HEK293T (cell line): ENCODE measurements at regions not wholly inside any gene's neighbourhood (a gene's known extent, or its start where the extent isn't known, plus 50 kb on each side); places are given as distances from the start of the nearest gene placed in this dataset.
"Not testable (repeated sequence)": the region's sequence is repeated elsewhere in the genome, so short reads cannot be mapped to it uniquely, and the experiment has no call there.

Source experiments
- CTCF ChIA-PET: fragments of 350-600 bp; formaldehyde crosslinking; extraction: SDS; loops from one replicate; lab custom pipeline; 2021; ENCODE audit warnings: antibody characterized with exemption, inconsistent platforms; lab: Yijun Ruan, JAX
- POLR2A ChIA-PET: fragments of 350-600 bp; formaldehyde crosslinking; extraction: SDS; loops from one replicate; lab custom pipeline; 2020; ENCODE audit warnings: antibody characterized with exemption, inconsistent platforms; lab: Yijun Ruan, JAX
- DNase-seq: peaks from one replicate; pipeline ENCODE4 v3.0.0; 2012; ENCODE audit warnings: mixed read lengths; ENCODE audit errors: extremely low spot score
- ARNT ChIP-seq: fragments of 450-650 bp; IDR thresholded peaks from 2 replicates; pipeline ENCODE4 v1.6.1; 2017; ENCODE audit warnings: mild to moderate bottlenecking
- BHLHE40 ChIP-seq: fragments of 450-650 bp; IDR thresholded peaks from 2 replicates; pipeline ENCODE4 v1.6.1; 2016; ENCODE audit warnings: mild to moderate bottlenecking, moderate library complexity, borderline replicate concordance
- CTBP1 ChIP-seq: fragments of 450-650 bp; IDR thresholded peaks from 2 replicates; pipeline ENCODE4 v1.6.1; 2016; ENCODE audit warnings: borderline replicate concordance
- ELF4 ChIP-seq: fragments of 450-650 bp; IDR thresholded peaks from 2 replicates; pipeline ENCODE4 v1.6.1; 2017; ENCODE audit warnings: antibody characterized with exemption
- FOXA1 ChIP-seq: fragments of 450-650 bp; IDR thresholded peaks from 2 replicates; pipeline ENCODE4 v1.6.1; 2016; ENCODE audit warnings: mild to moderate bottlenecking
- FOXK2 ChIP-seq: fragments of 450-650 bp; IDR thresholded peaks from 2 replicates; pipeline ENCODE4 v1.6.1; 2016; ENCODE audit warnings: mild to moderate bottlenecking
- FOXM1 ChIP-seq: fragments of 450-650 bp; IDR thresholded peaks from 2 replicates; pipeline ENCODE4 v1.6.1; 2017; ENCODE audit warnings: mild to moderate bottlenecking, borderline replicate concordance
- HDGF ChIP-seq: fragments of 450-650 bp; IDR thresholded peaks from 2 replicates; pipeline ENCODE4 v1.6.1; 2017; ENCODE audit warnings: antibody characterized with exemption, borderline replicate concordance
- L3MBTL2 ChIP-seq: fragments of 450-650 bp; conservative IDR thresholded peaks from 2 replicates; pipeline ENCODE4 v1.6.1; 2016; ENCODE audit warnings: mild to moderate bottlenecking
- LEF1 ChIP-seq: fragments of 450-650 bp; IDR thresholded peaks from 2 replicates; pipeline ENCODE4 v1.6.1; 2017; ENCODE audit warnings: mild to moderate bottlenecking, borderline replicate concordance
- NFRKB ChIP-seq: fragments of 450-650 bp; IDR thresholded peaks from 2 replicates; pipeline ENCODE4 v1.6.1; 2016; ENCODE audit warnings: mild to moderate bottlenecking, moderate library complexity
- SP1 ChIP-seq: fragments of 450-650 bp; IDR thresholded peaks from 2 replicates; pipeline ENCODE4 v1.6.1; 2017
- SUZ12 ChIP-seq: fragments of 450-650 bp; IDR thresholded peaks from 2 replicates; pipeline ENCODE4 v1.6.1; 2016; ENCODE audit warnings: mild to moderate bottlenecking
- TARDBP ChIP-seq: fragments of 450-650 bp; IDR thresholded peaks from 2 replicates; pipeline ENCODE4 v1.6.1; 2016
- ZNF384 ChIP-seq: fragments of 450-650 bp; IDR thresholded peaks from 2 replicates; pipeline ENCODE4 v1.6.1; 2016
- TF ChIP-seq, protein P1 (sequence below): fragments of 450-650 bp; IDR thresholded peaks from 2 replicates; pipeline ENCODE4 v1.6.1; 2016

DNA sequence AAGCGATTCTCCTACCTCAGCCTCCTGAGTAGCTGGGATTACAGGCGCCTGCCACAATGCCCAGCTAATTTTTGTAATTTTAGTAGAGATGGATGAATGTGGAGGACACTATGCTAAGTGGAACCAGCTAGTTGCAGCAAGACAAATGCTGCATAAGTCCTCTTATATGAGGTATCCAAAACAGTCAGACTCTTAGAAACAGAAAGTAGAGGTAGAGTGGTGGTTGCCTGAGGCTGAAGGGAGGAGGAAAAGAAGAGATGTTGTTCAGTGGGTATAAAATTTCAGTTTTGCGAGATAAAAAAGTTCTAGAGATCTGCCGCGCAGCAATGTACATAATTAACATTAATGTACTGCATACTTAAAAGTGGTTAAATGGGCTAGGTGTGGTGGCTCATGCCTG lies 145.3 kb upstream of the SPRED2 start:
- ChIA-PET CTCF (no interaction called here), POLR2A (no interaction called here)
- TF ChIP-seq TARDBP, result no peak
- TF ChIP-seq ARNT, result no peak
- TF ChIP-seq LEF1, result no peak
- TF ChIP-seq BHLHE40, result no peak
- TF ChIP-seq SP1, result no peak
- no peak for TF ChIP-seq FOXA1
- TF ChIP-seq HDGF, result no peak
- DNase-seq, result no peak

DNA sequence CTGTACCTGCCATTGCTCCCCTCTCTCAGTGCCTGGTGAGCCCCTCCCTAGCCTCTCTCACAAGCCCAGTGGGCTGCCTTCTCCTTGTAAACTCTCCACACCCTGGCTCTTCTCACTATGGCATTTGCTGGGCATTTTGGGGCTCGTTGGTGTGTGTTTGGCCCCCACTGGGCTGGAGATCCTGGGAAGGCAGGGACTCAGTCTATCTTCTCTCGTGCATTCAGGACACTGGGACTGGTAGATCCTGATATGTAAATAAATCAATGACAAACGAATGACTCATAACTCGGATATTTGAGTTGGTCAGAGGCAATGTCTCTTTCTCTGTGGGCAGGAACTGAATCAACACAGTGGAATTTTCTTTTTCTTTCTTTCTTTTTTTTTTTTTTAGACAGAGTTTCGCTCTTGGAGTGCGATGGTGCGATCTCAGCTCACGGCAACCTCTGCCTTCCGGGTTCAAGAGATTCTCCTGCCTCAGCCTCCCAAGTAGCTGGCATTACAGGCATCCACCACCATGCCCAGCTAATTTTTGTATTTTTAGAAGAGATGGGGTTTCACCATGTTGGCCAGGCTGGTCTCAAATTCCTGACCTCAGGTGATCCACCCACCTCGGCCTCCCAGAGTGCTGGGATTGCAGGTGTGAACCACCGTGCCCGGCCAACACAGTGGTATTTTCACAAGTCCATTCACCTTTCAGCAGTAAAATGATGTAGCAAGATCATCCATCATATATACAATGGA lies 144.6 kb upstream of the SPRED2 start:
- DNase-seq, result no peak
- TF ChIP-seq HDGF, result no peak
- no peak for TF ChIP-seq LEF1
- no peak for TF ChIP-seq FOXA1
- no peak for TF ChIP-seq FOXK2
- no peak for TF ChIP-seq BHLHE40
- TF ChIP-seq L3MBTL2, result no peak
- no peak for TF ChIP-seq ZNF384
- no peak for TF ChIP-seq ELF4
- TF ChIP-seq FOXM1, result no peak
- no peak for TF ChIP-seq NFRKB
- no peak for TF ChIP-seq CTBP1
- no peak for TF ChIP-seq SP1
- TF ChIP-seq, protein P1, sequence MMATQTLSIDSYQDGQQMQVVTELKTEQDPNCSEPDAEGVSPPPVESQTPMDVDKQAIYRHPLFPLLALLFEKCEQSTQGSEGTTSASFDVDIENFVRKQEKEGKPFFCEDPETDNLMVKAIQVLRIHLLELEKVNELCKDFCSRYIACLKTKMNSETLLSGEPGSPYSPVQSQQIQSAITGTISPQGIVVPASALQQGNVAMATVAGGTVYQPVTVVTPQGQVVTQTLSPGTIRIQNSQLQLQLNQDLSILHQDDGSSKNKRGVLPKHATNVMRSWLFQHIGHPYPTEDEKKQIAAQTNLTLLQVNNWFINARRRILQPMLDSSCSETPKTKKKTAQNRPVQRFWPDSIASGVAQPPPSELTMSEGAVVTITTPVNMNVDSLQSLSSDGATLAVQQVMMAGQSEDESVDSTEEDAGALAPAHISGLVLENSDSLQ, result no peak
- no peak for TF ChIP-seq TARDBP
- no peak for TF ChIP-seq ARNT
- TF ChIP-seq SUZ12, result no peak
- CTCF ChIA-PET, result no interaction called here
- POLR2A ChIA-PET, result interaction anchor here (1.4 kb wide), 1 partner anchor 349 kb away, joined by 3 read pairs; the partner anchor contains the start of gene ACTR2

DNA sequence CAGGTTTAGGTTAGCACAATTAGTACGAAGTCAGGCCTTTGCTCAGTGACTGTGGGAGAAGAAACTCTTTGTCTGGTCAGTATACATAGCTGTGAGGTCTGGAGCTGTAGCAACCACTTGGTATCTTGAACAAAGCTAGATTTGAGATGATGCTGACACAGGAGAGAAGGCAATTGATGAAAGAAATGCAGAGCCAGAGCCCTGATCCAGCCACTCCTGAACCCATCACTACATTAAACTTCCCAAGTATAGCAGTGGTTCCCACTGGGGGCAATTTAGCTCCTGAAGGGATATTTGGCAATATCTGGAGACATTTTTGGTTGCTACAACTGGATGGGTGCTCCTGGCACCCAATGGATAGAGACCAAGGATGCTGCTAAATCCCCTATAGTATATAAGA lies 143.9 kb upstream of the SPRED2 start:
- DNase-seq, result no peak
- ChIA-PET CTCF (no interaction called here), POLR2A (interaction anchor here (1.4 kb wide), 1 partner anchor 348 kb away, joined by 3 read pairs; the partner anchor contains the start of gene ACTR2)
- no peak for TF ChIP-seq BHLHE40
- TF ChIP-seq L3MBTL2, result no peak
- TF ChIP-seq, protein P1, result no peak
- TF ChIP-seq TARDBP, result no peak
- no peak for TF ChIP-seq ELF4
- TF ChIP-seq NFRKB, result no peak
- no peak for TF ChIP-seq FOXA1
- TF ChIP-seq SP1, result no peak
- no peak for TF ChIP-seq SUZ12
- no peak for TF ChIP-seq ARNT
- TF ChIP-seq LEF1, result no peak
- TF ChIP-seq CTBP1, result no peak
- no peak for TF ChIP-seq HDGF
- no peak for TF ChIP-seq FOXM1

DNA sequence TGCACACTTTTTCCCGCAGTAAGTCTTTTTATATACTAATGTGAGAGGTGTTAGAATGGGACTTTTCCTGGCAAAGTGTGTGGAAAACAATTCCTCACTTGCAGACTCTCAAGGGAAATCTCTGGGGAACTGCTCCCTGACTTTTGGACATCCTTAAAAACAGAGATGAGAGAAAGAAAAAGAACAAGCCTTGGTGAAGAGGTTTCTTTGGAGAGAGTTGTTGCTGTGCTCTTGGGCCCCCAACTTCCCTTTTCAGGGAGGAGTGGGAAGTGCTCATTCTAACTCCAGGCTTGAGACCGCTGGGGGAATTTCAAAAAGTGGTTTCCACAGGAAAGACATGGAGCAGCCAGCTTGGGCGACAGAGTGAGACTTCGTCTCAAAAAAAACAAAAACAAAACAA lies 142.6 kb upstream of the SPRED2 start:
- ChIA-PET POLR2A (no interaction called here), CTCF (no interaction called here)
- TF ChIP-seq HDGF, result no peak
- TF ChIP-seq TARDBP, result no peak
- TF ChIP-seq SUZ12, result no peak
- no peak for TF ChIP-seq ZNF384
- TF ChIP-seq FOXK2, result no peak
- no peak for TF ChIP-seq L3MBTL2
- TF ChIP-seq ELF4, result no peak
- TF ChIP-seq BHLHE40, result no peak
- TF ChIP-seq SP1, result no peak
- TF ChIP-seq FOXM1, result no peak
- no peak for TF ChIP-seq ARNT
- TF ChIP-seq, protein P1, result no peak
- no peak for TF ChIP-seq CTBP1
- no peak for TF ChIP-seq LEF1
- TF ChIP-seq NFRKB, result no peak
- no peak for TF ChIP-seq FOXA1
- no peak for DNase-seq

DNA sequence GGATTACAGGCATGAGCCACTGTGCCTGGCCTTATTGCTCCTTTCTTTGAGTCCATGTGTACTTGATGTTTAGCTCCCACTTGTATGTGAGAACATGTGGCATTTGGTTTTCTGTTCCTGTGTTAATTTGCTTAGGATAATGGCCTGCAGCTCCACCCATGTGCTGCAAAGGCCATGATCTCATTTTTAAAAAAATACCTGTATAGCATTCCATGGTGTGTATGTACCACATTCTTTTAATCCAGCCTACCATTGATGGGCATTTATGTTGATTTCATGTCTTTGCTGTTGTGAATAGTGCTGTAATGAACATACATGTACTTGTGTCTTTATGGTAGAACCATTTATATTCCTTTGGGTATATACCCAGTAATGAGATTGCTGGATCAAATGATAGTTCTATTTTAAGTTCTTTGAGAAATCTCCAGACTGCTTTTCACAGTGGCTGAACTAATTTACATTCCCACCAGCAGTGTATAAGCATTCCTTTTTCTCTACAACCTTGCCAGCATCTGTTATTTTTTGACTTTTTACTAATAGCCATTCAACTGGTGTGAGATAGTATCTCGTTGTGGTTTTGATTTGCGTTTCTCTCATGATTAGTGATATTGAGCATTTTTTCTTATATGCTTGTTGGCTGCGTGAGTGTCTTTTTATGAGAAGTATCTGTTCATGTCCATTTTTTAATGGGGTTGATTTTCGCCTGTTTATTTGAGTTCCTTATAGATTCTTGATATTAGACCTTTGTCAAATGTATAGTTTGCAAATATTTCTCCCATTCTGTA lies 136.4 kb upstream of the SPRED2 start:
- CTCF ChIA-PET, DNase-seq, POLR2A ChIA-PET: not testable (repeated sequence)

DNA sequence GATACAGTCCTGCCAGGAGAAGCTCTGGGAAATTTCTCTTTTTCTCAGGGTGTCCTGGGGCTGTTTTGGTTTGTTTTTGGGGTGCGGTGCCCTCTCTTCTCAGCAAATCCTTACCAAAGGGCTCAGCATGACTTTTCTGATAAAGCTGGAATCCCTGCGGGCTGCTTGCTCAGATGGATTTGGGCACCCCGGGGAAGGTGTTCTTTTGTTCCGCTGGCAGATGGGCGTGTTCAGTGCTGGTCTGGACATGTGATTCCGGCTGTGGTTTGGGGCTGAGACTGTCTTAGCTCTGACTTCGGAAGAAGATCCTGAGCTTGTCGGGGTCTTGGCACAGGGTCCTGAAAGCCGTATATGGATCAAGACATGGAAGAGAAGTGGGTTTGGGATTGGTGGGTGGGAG lies 134.2 kb upstream of the SPRED2 start:
- TF ChIP-seq TARDBP (no peak), ARNT (no peak), FOXK2 (no peak), HDGF (no peak), ELF4 (no peak), FOXA1 (no peak), SUZ12 (no peak), FOXM1 (no peak), ZNF384 (no peak), L3MBTL2 (no peak), CTBP1 (no peak), LEF1 (no peak), SP1 (no peak), BHLHE40 (no peak), NFRKB (no peak)
- TF ChIP-seq, protein P1, result no peak
- ChIA-PET CTCF (interaction anchor here (1.1 kb wide), 1 partner anchor 301 kb away, joined by 5 read pairs; no protein-coding TSS in a partner anchor), POLR2A (no interaction called here)
- no peak for DNase-seq
